HEK293 (cell line): ENCODE measurements at regions not wholly inside any gene's neighbourhood (a gene's known extent, or its start where the extent isn't known, plus 50 kb on each side); places are given as distances from the start of the nearest gene placed in this dataset.

Source experiments
- GLI2 ChIP-seq: fragments of 450-650 bp; formaldehyde crosslinking; IDR thresholded peaks from 2 replicates; pipeline ENCODE4; 2017; ENCODE audit warnings: missing biosample characterization, missing genetic modification characterization, low read depth, borderline replicate concordance
- GLI4 ChIP-seq: fragments of 450-650 bp; formaldehyde crosslinking; IDR thresholded peaks from 2 replicates; pipeline ENCODE4 v1.5.1; 2016; ENCODE audit warnings: missing biosample characterization, missing genetic modification characterization
- GLIS2 ChIP-seq: fragments of 450-650 bp; formaldehyde crosslinking; IDR thresholded peaks from 2 replicates; pipeline ENCODE4 v1.5.1; 2016; ENCODE audit warnings: missing biosample characterization, missing genetic modification characterization
- HOXA7 ChIP-seq: sonication (generic); formaldehyde crosslinking; IDR thresholded peaks from 2 replicates; pipeline ENCODE4 v1.8.1; 2022; ENCODE audit warnings: missing genetic modification reagents, borderline replicate concordance
- KLF16 ChIP-seq: fragments of 450-650 bp; formaldehyde crosslinking; IDR thresholded peaks from 2 replicates; pipeline ENCODE4 v1.5.1; 2017; ENCODE audit warnings: missing biosample characterization, missing genetic modification characterization
- KLF17 ChIP-seq: fragments of 450-650 bp; formaldehyde crosslinking; IDR thresholded peaks from 2 replicates; pipeline ENCODE4 v1.5.1; 2016; ENCODE audit warnings: missing biosample characterization, missing genetic modification characterization
- KLF7 ChIP-seq: fragments of 450-650 bp; formaldehyde crosslinking; IDR thresholded peaks from 2 replicates; pipeline ENCODE4 v1.5.1; 2016; ENCODE audit warnings: missing biosample characterization, missing genetic modification characterization, borderline replicate concordance
- PRDM1 ChIP-seq: fragments of 450-650 bp; formaldehyde crosslinking; IDR thresholded peaks from 2 replicates; pipeline ENCODE4; 2016; ENCODE audit warnings: missing biosample characterization, missing genetic modification characterization
- SP3 ChIP-seq: fragments of 450-650 bp; formaldehyde crosslinking; IDR thresholded peaks from 2 replicates; pipeline ENCODE4 v1.5.1; 2016; ENCODE audit warnings: missing biosample characterization, missing genetic modification characterization
- ZBTB8A ChIP-seq: fragments of 450-650 bp; formaldehyde crosslinking; IDR thresholded peaks from 2 replicates; pipeline ENCODE4 v1.5.1; 2016; ENCODE audit warnings: missing biosample characterization, missing genetic modification characterization
- ZFP69B ChIP-seq: fragments of 450-650 bp; formaldehyde crosslinking; IDR thresholded peaks from 2 replicates; pipeline ENCODE4 v1.5.1; 2016; ENCODE audit warnings: missing biosample characterization, missing genetic modification characterization
- ZNF114 ChIP-seq: fragments of 450-650 bp; formaldehyde crosslinking; IDR thresholded peaks from 2 replicates; pipeline ENCODE4 v1.5.0; 2017; ENCODE audit warnings: missing biosample characterization, missing genetic modification characterization
- ZNF121 ChIP-seq: fragments of 450-650 bp; formaldehyde crosslinking; IDR thresholded peaks from 2 replicates; pipeline ENCODE4 v1.5.1; 2016; ENCODE audit warnings: missing biosample characterization, missing genetic modification characterization
- ZNF157 ChIP-seq: fragments of 450-650 bp; formaldehyde crosslinking; IDR thresholded peaks from 2 replicates; pipeline ENCODE4 v1.5.1; 2016; ENCODE audit warnings: missing biosample characterization, missing genetic modification characterization
- ZNF18 ChIP-seq: fragments of 450-650 bp; formaldehyde crosslinking; IDR thresholded peaks from 2 replicates; pipeline ENCODE4 v1.5.1; 2016; ENCODE audit warnings: missing biosample characterization, missing genetic modification characterization
- ZNF211 ChIP-seq: fragments of 450-650 bp; formaldehyde crosslinking; IDR thresholded peaks from 2 replicates; pipeline ENCODE4 v1.5.1; 2016; ENCODE audit warnings: low read depth, missing biosample characterization, missing genetic modification characterization
- ZNF223 ChIP-seq: fragments of 450-650 bp; formaldehyde crosslinking; IDR thresholded peaks from 2 replicates; pipeline ENCODE4 v1.5.1; 2016; ENCODE audit warnings: missing biosample characterization, missing genetic modification characterization
- ZNF24 ChIP-seq: fragments of 450-650 bp; formaldehyde crosslinking; IDR thresholded peaks from 2 replicates; pipeline ENCODE4 v1.5.1; 2016; ENCODE audit warnings: missing biosample characterization, missing genetic modification characterization
- ZNF280C ChIP-seq: fragments of 450-650 bp; formaldehyde crosslinking; IDR thresholded peaks from 2 replicates; pipeline ENCODE4 v1.5.1; 2016; ENCODE audit warnings: missing biosample characterization, missing genetic modification characterization
- ZNF354C ChIP-seq: fragments of 450-650 bp; formaldehyde crosslinking; IDR thresholded peaks from 2 replicates; pipeline ENCODE4 v1.5.1; 2016; ENCODE audit warnings: missing biosample characterization, missing genetic modification characterization, low read depth, borderline replicate concordance
- ZNF404 ChIP-seq: fragments of 450-650 bp; formaldehyde crosslinking; IDR thresholded peaks from 2 replicates; pipeline ENCODE4 v1.5.1; 2017; ENCODE audit warnings: missing biosample characterization, missing genetic modification characterization
- ZNF423 ChIP-seq: fragments of 450-650 bp; formaldehyde crosslinking; IDR thresholded peaks from 2 replicates; pipeline ENCODE4 v1.5.1; 2016; ENCODE audit warnings: missing biosample characterization, missing genetic modification characterization
- ZNF449 ChIP-seq: fragments of 450-650 bp; formaldehyde crosslinking; IDR thresholded peaks from 2 replicates; pipeline ENCODE4 v1.5.1; 2017; ENCODE audit warnings: missing biosample characterization, mild to moderate bottlenecking, missing genetic modification characterization, moderate library complexity
- ZNF473 ChIP-seq: fragments of 450-650 bp; formaldehyde crosslinking; IDR thresholded peaks from 2 replicates; pipeline ENCODE4 v1.5.1; 2017; ENCODE audit warnings: missing biosample characterization, missing genetic modification characterization
- ZNF48 ChIP-seq: fragments of 450-650 bp; formaldehyde crosslinking; IDR thresholded peaks from 2 replicates; pipeline ENCODE4 v1.5.1; 2016; ENCODE audit warnings: missing biosample characterization, missing genetic modification characterization
- ZNF521 ChIP-seq: fragments of 450-650 bp; formaldehyde crosslinking; IDR thresholded peaks from 2 replicates; pipeline ENCODE4 v1.5.1; 2017; ENCODE audit warnings: missing biosample characterization, mild to moderate bottlenecking, missing genetic modification characterization
- ZNF529 ChIP-seq: fragments of 450-650 bp; formaldehyde crosslinking; IDR thresholded peaks from 2 replicates; pipeline ENCODE4 v1.5.1; 2017; ENCODE audit warnings: missing genetic modification characterization, missing biosample characterization; ENCODE audit not compliant: insufficient replicate concordance
- ZNF610 ChIP-seq: fragments of 450-650 bp; formaldehyde crosslinking; IDR thresholded peaks from 2 replicates; pipeline ENCODE4 v1.5.1; 2016; ENCODE audit warnings: missing biosample characterization, missing genetic modification characterization, borderline replicate concordance
- ZNF626 ChIP-seq: fragments of 450-650 bp; sonication (Bioruptor Pico); formaldehyde crosslinking; IDR thresholded peaks from 2 replicates; pipeline ENCODE4 v1.5.1; 2018; ENCODE audit warnings: missing biosample characterization, missing genetic modification characterization, inconsistent platforms
- ZNF645 ChIP-seq: fragments of 450-650 bp; formaldehyde crosslinking; IDR thresholded peaks from 2 replicates; pipeline ENCODE4; 2016; ENCODE audit warnings: missing biosample characterization, missing genetic modification characterization
- ZNF747 ChIP-seq: fragments of 450-650 bp; formaldehyde crosslinking; IDR thresholded peaks from 2 replicates; pipeline ENCODE4 v1.5.1; 2016; ENCODE audit warnings: missing biosample characterization, missing genetic modification characterization
- ZNF792 ChIP-seq: fragments of 450-650 bp; formaldehyde crosslinking; IDR thresholded peaks from 2 replicates; pipeline ENCODE4 v1.5.1; 2016; ENCODE audit warnings: missing biosample characterization, missing genetic modification characterization
- ZNF843 ChIP-seq: fragments of 450-650 bp; formaldehyde crosslinking; IDR thresholded peaks from 2 replicates; pipeline ENCODE4 v1.5.1; 2016; ENCODE audit warnings: missing biosample characterization, missing genetic modification characterization
- ZSCAN23 ChIP-seq: fragments of 450-650 bp; formaldehyde crosslinking; IDR thresholded peaks from 2 replicates; pipeline ENCODE4 v1.5.1; 2016; ENCODE audit warnings: missing biosample characterization, missing genetic modification characterization
- ZSCAN4 ChIP-seq: fragments of 450-650 bp; formaldehyde crosslinking; IDR thresholded peaks from 2 replicates; pipeline ENCODE4 v1.5.1; 2017; ENCODE audit warnings: missing biosample characterization, missing genetic modification characterization

- TF ChIP-seq ZNF24: peak; percentile 83; the same call in 1 of the 2 replicates
- TF ChIP-seq ZNF529 (tag by site-specific recombination): no peak
- no peak for TF ChIP-seq ZNF404 (tag by site-specific recombination)
- no peak for TF ChIP-seq ZNF114 (tag by site-specific recombination)
- TF ChIP-seq ZBTB8A: no peak
- peak; percentile 30; the same call in 1 of the 2 replicates for TF ChIP-seq PRDM1 (tag by site-specific recombination)
- TF ChIP-seq ZNF521 (tag by site-specific recombination): no peak
- TF ChIP-seq ZNF626: no peak
- peak; percentile 76 for TF ChIP-seq ZNF843 (tag by site-specific recombination)
- no peak for TF ChIP-seq ZNF157 (tag by site-specific recombination)
- TF ChIP-seq GLI4 (tag by site-specific recombination): no peak
- no peak for TF ChIP-seq GLI2 (tag by site-specific recombination)
- TF ChIP-seq ZNF423 (tag by site-specific recombination): no peak
- TF ChIP-seq ZNF449 (tag by site-specific recombination): no peak
- TF ChIP-seq ZNF610: no peak
- peak; percentile 50; the same call in 1 of the 2 replicates for TF ChIP-seq KLF17 (tag by site-specific recombination)
- TF ChIP-seq ZNF473 (tag by site-specific recombination): no peak
- TF ChIP-seq ZNF792 (tag by site-specific recombination): no peak
- TF ChIP-seq ZNF211: no peak
- no peak for TF ChIP-seq ZNF354C (tag by site-specific recombination)
- TF ChIP-seq ZNF121 (tag by site-specific recombination): no peak
- no peak for TF ChIP-seq KLF16
- TF ChIP-seq HOXA7: no peak
- no peak for TF ChIP-seq ZNF280C (tag by site-specific recombination)
- no peak for TF ChIP-seq ZSCAN4 (tag by site-specific recombination)
- peak; percentile 23; the same call in 1 of the 2 replicates for TF ChIP-seq ZSCAN23 (tag by site-specific recombination)
- no peak for TF ChIP-seq SP3 (tag by site-specific recombination)
- TF ChIP-seq ZFP69B: peak; percentile 82
- TF ChIP-seq ZNF645 (tag by site-specific recombination): no peak
- no peak for TF ChIP-seq ZNF48 (tag by site-specific recombination)
- TF ChIP-seq ZNF18 (tag by site-specific recombination): no peak
- no peak for TF ChIP-seq ZNF223 (tag by site-specific recombination)
- TF ChIP-seq KLF7: no peak
- TF ChIP-seq ZNF747: no peak
- TF ChIP-seq GLIS2 (tag by site-specific recombination): no peak
Observed at GRCh38 chr3:190183121-190183520, 62.4 kb upstream of the P3H2 start (continued).
